IPS-18a (cell line): ENCODE measurements at regions not wholly inside any gene's neighbourhood (a gene's known extent, or its start where the extent isn't known, plus 50 kb on each side); places are given as distances from the start of the nearest gene placed in this dataset.

ENCODE experiments used
- H3K27ac ChIP-seq: one replicate; pipeline ENCODE4 v1.5.1; 2013; ENCODE audit warnings: low read length
- H3K27me3 ChIP-seq: one replicate; pipeline ENCODE4 v1.6.1; 2013; ENCODE audit warnings: mild to moderate bottlenecking, low read length; ENCODE audit not compliant: control insufficient read depth, insufficient read depth
- H3K36me3 ChIP-seq: one replicate; pipeline ENCODE4 v1.6.1; 2013; ENCODE audit warnings: low read depth, low read length; ENCODE audit not compliant: control insufficient read depth
- H3K4me1 ChIP-seq: one replicate; pipeline ENCODE4 v1.6.1; 2013; ENCODE audit warnings: low read depth, low read length; ENCODE audit not compliant: control insufficient read depth
- H3K4me3 ChIP-seq: one replicate; pipeline ENCODE4 v1.5.1; 2013; ENCODE audit warnings: low read length
- H3K9ac ChIP-seq: one replicate; pipeline ENCODE4 v1.6.1; 2013; ENCODE audit warnings: mild to moderate bottlenecking, low read length, moderate library complexity
- H3K9me3 ChIP-seq: one replicate; pipeline ENCODE4 v1.6.1; 2013; ENCODE audit warnings: low read depth, low read length; ENCODE audit not compliant: control insufficient read depth

DNA sequence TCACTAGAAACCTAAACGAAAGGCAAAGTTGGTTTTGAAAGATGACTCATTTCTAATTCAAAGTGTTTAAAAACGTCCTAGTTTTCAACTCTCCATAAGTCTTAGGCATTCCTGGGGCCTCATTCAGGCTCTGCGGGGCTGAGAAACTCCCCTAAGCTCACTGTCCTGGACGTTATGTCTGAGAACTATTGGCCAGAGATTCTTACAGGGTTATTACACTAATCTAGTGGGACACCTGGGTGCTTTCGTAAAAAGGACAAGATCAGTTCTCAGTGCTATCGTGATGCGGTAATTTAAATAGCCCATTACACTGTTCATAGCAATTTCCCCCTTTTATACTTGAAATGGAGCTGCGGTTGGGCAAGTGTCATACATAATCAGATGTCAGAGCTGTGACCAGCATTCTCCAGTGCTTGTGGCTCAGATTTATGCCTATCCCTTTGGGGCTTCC lies 280.9 kb downstream of the QKI start:
- Histone ChIP-seq H3K9me3 (no peaks in the 10 kb centered on the region), H3K27me3 (no peaks in the 10 kb centered on the region), H3K27ac (no peak overlapping the region), H3K36me3 (no peaks in the 10 kb centered on the region), H3K9ac (no peak overlapping the region), H3K4me3 (no peak overlapping the region), H3K4me1 (no peaks in the 10 kb centered on the region)

DNA sequence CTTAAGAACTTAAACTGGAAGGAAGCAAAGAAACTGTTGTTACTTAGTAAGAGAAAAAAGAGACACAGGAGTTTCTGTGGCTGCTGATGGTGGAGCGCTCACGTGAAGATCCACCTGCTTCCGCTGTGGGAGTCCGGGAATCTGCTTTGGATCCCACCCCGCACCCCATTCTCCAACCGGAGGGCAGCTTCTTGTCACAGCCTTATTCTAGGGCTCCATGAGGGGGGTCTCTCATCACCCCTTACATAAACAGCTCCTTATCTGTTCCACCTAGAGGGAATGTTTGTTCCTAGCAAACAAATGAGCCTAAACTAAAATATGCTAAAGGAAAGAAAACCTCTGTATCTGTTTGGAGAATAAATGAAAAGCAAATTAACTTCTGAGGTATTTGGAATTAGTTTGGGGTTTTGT lies 280.5 kb downstream of the QKI start:
- no peaks in the 10 kb centered on the region for H3K36me3 ChIP-seq
- H3K9me3 ChIP-seq = no peaks in the 10 kb centered on the region
- no peak overlapping the region for H3K27ac ChIP-seq
- no peak overlapping the region for H3K4me3 ChIP-seq
- H3K4me1 ChIP-seq = no peaks in the 10 kb centered on the region
- H3K27me3 ChIP-seq = no peaks in the 10 kb centered on the region
- no peak overlapping the region for H3K9ac ChIP-seq

DNA sequence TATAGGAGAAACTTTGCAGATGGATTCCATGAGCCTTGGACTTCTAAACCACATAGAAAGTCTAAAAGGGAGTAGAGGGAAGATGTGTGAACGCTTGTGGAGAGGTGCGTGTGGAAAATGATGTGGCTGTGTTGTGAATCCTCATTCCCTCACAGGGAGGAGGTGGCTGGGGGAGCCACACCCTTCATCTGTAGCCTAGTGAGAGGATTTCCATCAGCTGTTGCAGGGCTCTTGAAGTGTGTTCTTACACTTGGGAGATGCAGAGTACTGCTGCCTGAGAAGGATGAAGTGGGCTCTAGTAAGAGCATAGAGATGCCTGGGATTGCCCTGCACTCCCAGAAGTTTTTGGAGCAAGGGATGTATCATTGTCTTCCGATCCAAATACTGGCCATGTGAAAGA lies 279.6 kb downstream of the QKI start:
- Histone ChIP-seq H3K27ac (no peak overlapping the region), H3K36me3 (no peaks in the 10 kb centered on the region), H3K9me3 (no peaks in the 10 kb centered on the region), H3K27me3 (no peaks in the 10 kb centered on the region), H3K4me1 (no peaks in the 10 kb centered on the region), H3K9ac (no peak overlapping the region), H3K4me3 (no peak overlapping the region)

DNA sequence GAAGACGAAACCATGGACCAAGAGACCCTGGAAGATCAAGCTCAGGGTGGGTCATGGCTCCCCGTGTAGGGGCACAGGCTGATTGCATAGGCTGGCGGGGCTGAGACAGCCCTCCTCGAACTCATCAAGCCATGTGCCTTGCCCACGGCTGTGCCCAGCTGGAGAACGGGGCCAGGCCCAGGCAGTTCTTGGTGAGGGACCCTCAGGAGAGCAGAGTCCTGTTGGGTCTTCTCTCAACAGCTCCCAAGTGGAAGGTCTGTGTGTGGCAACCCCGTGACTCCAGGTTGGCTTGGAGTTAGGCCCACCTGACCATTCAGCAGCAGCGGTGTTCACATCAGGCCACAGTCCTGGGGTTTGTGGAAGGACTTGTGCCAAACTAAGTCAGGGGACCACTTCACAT lies 276.5 kb downstream of the QKI start:
- Histone ChIP-seq H3K27ac (no peak overlapping the region), H3K4me3 (no peak overlapping the region)

DNA sequence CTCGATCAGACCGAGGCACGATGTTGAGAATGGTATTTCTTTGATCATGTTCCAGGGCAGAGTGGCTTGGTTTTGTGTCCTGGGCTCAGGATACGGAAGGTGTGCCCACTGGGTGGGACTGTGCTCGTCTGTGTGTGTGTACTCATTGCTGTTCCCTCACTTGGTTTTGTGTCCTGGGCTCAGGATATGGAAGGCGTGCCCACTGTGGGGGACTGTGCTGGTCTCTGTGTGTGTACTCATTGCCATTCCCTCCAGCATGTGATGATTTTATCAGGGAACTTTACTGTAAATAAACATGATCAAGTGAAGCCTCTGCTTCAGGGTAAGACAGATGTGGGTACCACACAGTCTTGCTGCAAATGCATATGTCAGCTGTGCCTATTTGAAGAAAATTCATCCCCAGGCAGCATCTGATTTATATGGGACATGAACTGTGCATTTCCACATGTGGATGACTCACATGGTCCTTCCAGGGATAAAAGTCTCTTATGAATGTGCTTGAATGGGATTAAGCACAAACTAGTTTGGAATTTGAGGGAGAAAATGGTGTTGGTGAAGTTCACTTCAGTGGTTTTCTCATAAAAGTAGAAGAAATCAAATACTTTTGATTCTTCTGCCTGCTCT lies 274.3 kb downstream of the QKI start:
- Histone ChIP-seq H3K27ac (no peak overlapping the region), H3K27me3 (no peaks in the 10 kb centered on the region), H3K9me3 (no peaks in the 10 kb centered on the region), H3K36me3 (no peaks in the 10 kb centered on the region), H3K4me3 (no peak overlapping the region), H3K4me1 (no peaks in the 10 kb centered on the region), H3K9ac (no peak overlapping the region)

More for the DNA sequence above, 276.5 kb downstream of the QKI start:
- Histone ChIP-seq H3K4me1 (no peaks in the 10 kb centered on the region), H3K27me3 (no peaks in the 10 kb centered on the region), H3K9ac (no peak overlapping the region), H3K9me3 (no peaks in the 10 kb centered on the region), H3K36me3 (no peaks in the 10 kb centered on the region)

DNA sequence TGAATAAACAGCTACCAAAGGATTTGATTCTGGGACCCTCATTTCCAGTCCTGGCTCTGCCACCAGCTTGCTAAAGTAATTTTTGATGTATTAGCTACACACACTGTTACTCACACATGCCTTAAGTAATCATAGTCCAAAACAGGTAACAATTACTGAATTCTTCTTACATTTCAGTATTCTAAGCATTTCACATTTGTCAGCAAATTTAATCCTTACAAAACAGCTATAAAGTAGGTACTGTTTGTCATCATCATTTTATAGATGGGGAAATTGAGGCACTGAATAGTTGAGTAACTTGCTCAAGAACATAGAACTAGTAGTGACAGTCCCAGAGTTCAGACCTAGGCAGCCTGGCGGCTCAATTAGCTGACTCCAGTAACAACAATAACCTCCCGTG lies 272.6 kb downstream of the QKI start:
- Histone ChIP-seq H3K27ac (no peak overlapping the region), H3K27me3 (no peaks in the 10 kb centered on the region), H3K4me1 (no peaks in the 10 kb centered on the region), H3K36me3 (no peaks in the 10 kb centered on the region), H3K4me3 (no peak overlapping the region), H3K9me3 (peaks cover 7% of the 10 kb centered on the region), H3K9ac (no peak overlapping the region)

DNA sequence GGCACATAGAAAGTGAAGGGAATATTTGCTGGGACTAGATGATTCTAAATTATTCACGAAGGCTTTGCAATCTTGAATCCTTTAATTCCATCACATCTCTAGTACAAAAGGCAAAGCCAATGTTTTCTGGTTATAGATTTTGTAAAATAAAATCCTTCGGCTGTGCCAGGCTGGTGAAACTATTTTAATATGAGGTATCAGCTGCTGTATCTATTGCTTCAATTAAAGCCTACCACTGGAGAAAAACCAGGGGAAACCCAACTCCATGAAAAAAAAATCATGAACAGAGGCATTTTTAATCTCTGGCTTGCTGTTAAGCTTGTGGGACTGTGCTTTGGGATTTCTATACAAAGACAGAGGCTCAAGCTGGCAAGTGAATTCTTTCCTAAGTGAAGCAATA lies 271.8 kb downstream of the QKI start:
- H3K27ac ChIP-seq = no peak overlapping the region
- no peak overlapping the region for H3K9ac ChIP-seq
- no peaks in the 10 kb centered on the region for H3K27me3 ChIP-seq
- H3K9me3 ChIP-seq = peaks cover 7% of the 10 kb centered on the region
- H3K4me3 ChIP-seq = no peak overlapping the region
- H3K36me3 ChIP-seq = no peaks in the 10 kb centered on the region
- H3K4me1 ChIP-seq = no peaks in the 10 kb centered on the region

DNA sequence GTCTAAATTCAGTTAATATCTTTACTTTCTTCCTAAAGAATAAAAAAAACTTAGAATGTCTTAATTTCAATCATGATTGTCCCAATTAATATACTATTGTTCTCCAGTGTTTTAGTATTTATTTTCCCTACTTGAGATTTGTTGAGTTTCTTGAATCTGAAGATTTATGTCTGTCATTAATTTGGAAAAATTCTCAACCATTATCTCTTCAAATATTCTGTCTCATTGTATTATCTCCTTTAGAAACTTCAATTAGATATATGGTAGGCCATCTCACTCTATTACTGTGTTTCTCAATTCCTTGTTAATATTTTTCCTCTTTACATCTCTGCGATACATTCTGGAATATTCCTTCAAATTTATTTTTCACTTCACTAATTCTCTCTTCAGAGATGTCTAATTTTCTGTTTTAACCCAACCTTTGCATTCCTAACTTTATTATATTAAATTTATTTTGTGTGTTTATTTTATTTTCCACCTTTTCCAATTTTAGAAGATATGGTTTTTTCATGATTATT lies 268.6 kb downstream of the QKI start:
- H3K27me3 ChIP-seq = no peaks in the 10 kb centered on the region
- H3K4me1 ChIP-seq = no peaks in the 10 kb centered on the region
- H3K36me3 ChIP-seq = no peaks in the 10 kb centered on the region
- H3K27ac ChIP-seq = no peak overlapping the region
- no peak overlapping the region for H3K9ac ChIP-seq
- peaks cover 7% of the 10 kb centered on the region for H3K9me3 ChIP-seq
- no peak overlapping the region for H3K4me3 ChIP-seq

DNA sequence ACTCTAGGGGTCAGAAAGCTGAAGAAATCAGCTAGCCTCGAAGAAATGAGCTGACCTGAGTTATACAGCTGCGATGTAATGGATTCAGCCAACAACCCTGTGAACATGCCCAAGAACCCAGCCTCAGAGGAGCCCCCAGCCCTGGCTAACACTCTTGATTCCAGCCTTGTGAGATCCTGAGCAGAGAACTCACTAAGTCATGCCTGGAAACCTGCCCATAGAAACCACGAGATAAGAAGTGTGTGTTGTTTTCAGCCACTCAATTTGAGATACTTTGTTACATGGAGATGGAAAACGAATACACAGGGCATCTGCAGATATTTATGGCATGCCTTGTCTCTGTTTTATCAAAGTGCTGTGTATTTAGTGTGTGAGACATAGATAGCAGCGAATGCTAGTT lies 265.2 kb downstream of the QKI start:
- H3K4me1 ChIP-seq = no peaks in the 10 kb centered on the region
- H3K27ac ChIP-seq = no peak overlapping the region
- peaks cover 7% of the 10 kb centered on the region for H3K9me3 ChIP-seq
- H3K36me3 ChIP-seq = no peaks in the 10 kb centered on the region
- no peak overlapping the region for H3K9ac ChIP-seq
- H3K4me3 ChIP-seq = no peak overlapping the region
- no peaks in the 10 kb centered on the region for H3K27me3 ChIP-seq

DNA sequence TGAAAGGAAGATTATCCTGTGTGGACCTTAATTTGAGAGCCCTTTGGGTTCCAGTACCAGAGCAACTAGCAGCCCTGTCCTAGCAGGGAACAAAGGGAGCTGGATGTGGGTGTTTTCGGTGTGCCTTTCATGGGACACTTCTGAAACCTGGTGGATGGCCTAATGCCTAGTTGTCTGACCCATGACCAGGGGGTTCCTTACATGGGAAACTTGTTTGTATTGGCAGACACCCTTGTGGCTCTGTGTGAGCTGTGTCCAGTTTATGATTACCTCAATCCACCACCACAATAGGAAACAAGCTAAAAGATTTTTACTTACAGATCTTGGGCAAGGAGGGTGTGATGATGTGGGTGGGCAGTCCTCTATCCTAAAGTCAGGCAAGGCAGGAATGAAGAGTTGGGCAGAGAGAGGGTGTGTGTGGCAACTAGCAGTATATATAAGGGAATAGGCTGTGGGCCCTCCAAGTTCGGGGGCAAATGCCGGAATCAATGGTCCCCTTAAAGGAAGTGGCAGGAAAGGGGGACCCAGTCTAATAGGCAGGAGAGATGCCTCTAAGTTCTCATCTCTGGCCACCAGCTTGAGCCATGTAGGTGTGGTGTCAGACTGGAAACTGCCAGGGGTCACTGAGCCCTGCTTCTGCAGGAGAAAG lies 264.6 kb downstream of the QKI start:
- H3K4me3 ChIP-seq = no peak overlapping the region

DNA sequence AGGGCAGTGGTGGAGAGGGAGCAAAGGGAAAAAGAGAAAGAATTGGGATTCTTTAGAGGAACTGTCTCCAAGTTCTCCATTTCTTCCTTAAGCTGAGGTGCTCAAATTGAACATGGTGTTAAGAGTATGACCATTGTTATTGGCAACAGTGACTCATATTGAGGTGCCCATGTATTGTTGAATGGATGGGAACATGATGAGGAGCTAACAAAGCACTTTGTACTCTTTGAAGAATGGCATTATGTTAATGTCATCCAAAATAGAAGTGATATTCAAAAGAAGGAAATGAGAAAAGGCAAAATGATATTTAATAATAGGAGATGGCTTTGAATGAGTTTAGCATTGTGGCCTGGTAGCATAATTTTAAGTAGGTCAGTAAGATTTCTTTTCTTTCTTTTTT lies 261.1 kb downstream of the QKI start:
- no peaks in the 10 kb centered on the region for H3K27me3 ChIP-seq
- no peaks in the 10 kb centered on the region for H3K4me1 ChIP-seq
- no peaks in the 10 kb centered on the region for H3K9me3 ChIP-seq
- no peak overlapping the region for H3K27ac ChIP-seq
- H3K36me3 ChIP-seq = no peaks in the 10 kb centered on the region
- H3K4me3 ChIP-seq = no peak overlapping the region
- no peak overlapping the region for H3K9ac ChIP-seq

More for the DNA sequence above, 264.6 kb downstream of the QKI start:
- no peak overlapping the region for H3K9ac ChIP-seq
- peaks cover 7% of the 10 kb centered on the region for H3K9me3 ChIP-seq
- H3K27ac ChIP-seq = no peak overlapping the region
- H3K27me3 ChIP-seq = no peaks in the 10 kb centered on the region
- H3K36me3 ChIP-seq = no peaks in the 10 kb centered on the region
- H3K4me1 ChIP-seq = no peaks in the 10 kb centered on the region

DNA sequence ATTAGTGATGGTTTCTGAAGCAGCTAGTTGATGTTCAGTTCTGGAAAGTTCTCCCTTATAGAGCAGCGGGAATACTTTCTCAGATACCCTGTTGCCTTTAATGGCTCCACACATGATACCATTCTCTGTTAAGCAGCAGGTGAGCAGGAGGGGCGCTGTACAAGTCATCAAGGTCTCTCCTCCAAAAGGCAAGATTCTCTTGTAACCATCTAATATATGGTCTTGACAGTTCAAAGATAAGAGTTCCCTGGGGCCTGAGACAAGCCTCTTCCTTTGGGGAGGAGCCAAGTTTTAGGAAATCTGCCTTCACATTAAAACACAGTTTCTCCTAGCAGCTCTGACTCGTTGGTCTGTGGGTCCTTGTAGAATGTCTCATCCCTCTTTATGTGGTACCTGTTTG lies 258.2 kb downstream of the QKI start:
- Histone ChIP-seq H3K9me3 (no peaks in the 10 kb centered on the region), H3K36me3 (no peaks in the 10 kb centered on the region), H3K4me3 (no peak overlapping the region), H3K4me1 (no peaks in the 10 kb centered on the region), H3K27ac (no peak overlapping the region), H3K9ac (no peak overlapping the region), H3K27me3 (no peaks in the 10 kb centered on the region)
